Activated CD4-positive, alpha-beta memory T cell treated with anti-CD3 and anti-CD28 coated beads, Interleukin-2, amount 10 ng/mL, durations not matched to agents 7 days and 5 days (primary cell): ENCODE measurements at regions not wholly inside any gene's neighbourhood (a gene's known extent, or its start where the extent isn't known, plus 50 kb on each side); places are given as distances from the start of the nearest gene placed in this dataset.

ENCODE experiments used
- CTCF ChIA-PET: fragments of 350-600 bp; sonication (Branson Sonifier 250); formaldehyde crosslinking; loops from one replicate; lab custom pipeline; 2021; ENCODE audit warnings: antibody characterized with exemption, inconsistent platforms; lab: Charles Lee
- POLR2A ChIA-PET: fragments of 350-600 bp; sonication (Branson Sonifier 250); formaldehyde crosslinking; loops from one replicate; lab custom pipeline; 2021; ENCODE audit warnings: antibody characterized with exemption; lab: Charles Lee
- DNase-seq: peaks from one replicate; pipeline ENCODE4 v3.0.0-alpha.2; 2020
- H3K27ac Mint-ChIP-seq: one replicate; pipeline ENCODE4 v1.8.0; 2021; ENCODE audit warnings: mild to moderate bottlenecking, mixed read lengths
- H3K27me3 Mint-ChIP-seq: one replicate; pipeline ENCODE4 v1.8.0; 2021; ENCODE audit warnings: mixed read lengths
- H3K36me3 Mint-ChIP-seq: one replicate; pipeline ENCODE4 v1.8.0; 2021; ENCODE audit warnings: low read depth, mixed read lengths
- H3K4me1 Mint-ChIP-seq: one replicate; pipeline ENCODE4 v1.8.0; 2021; ENCODE audit warnings: mixed read lengths
- H3K4me3 Mint-ChIP-seq: one replicate; pipeline ENCODE4 v1.8.0; 2021; ENCODE audit warnings: mild to moderate bottlenecking, mixed read lengths
- H3K9me3 Mint-ChIP-seq: one replicate; pipeline ENCODE4 v1.8.0; 2021; ENCODE audit warnings: mixed read lengths

DNA sequence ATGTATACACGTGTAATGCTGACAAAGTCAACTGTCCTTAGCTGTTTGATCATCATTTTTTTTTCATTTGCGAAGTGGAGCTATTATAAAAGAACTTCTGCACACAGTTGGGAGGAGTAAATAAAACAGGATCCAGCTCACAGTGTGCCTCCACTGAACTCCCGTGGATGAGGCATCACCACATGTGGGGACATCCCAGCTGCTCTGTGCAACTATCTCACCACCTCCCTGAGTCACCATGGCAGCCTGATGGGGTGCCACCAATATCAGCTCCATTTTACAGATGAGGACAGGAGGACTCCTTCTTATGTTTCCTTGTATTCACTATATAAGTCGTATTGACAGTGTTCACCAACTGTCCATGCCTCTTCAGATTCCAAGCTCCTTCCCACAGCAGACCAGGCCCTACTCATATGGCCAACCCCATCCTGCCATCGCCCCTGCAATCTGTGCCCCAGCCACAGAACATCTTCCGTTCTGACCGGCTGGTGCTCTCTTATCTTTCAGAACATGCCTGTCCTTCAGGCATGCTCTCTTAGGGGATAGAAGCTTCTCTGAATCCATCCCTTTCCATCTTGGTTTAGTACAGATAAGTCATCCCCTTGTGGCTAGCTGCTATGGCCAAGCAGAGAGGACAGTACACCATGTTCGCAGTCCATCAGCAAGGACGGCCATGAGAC is 288.1 kb downstream of the RNF144A start:
- Mint-ChIP-seq H3K27me3 (no peaks in the 10 kb centered on the region), H3K9me3 (no peaks in the 10 kb centered on the region), H3K36me3 (no peaks in the 10 kb centered on the region), H3K27ac (no peak overlapping the region), H3K4me3 (no peak overlapping the region), H3K4me1 (no peaks in the 10 kb centered on the region)
- ChIA-PET CTCF (no interaction called here), POLR2A (no interaction called here)
- no peak for DNase-seq

DNA sequence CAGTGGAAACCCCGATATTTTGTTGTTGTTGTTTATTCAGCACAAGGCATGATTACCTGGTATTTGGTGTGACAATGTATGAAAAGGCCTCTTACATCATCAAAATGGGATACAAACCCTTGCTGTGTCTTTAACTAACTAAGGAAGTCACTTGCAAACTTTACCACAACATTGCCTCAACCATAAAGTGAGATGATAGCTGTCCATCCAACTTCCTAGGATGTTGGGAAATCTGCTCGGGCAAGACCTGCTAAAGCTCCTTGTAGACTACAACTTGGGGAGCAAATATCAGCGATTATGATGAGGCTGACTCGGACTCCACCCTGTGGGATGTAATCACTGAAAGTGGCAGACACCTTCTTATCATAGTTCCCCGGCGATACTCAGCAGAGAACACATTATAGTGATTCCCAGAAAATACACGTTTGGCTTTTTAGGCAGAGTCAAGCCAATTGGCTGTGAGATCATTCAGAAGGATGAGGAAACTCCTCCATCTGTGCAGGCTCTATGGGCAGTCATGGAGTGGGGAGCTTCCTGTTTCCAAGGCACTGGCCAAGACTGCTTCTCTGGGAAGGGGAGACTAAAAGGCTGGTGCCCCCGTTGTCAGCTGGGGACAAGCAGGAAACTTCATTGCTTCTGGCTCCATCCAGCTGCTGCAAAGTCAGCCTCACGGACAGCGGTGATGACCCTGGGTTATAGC is 289.0 kb downstream of the RNF144A start:
- no peak overlapping the region for H3K27ac Mint-ChIP-seq
- H3K4me3 Mint-ChIP-seq = no peak overlapping the region
- no peaks in the 10 kb centered on the region for H3K9me3 Mint-ChIP-seq
- H3K4me1 Mint-ChIP-seq = no peaks in the 10 kb centered on the region
- DNase-seq = no peak
- no peaks in the 10 kb centered on the region for H3K36me3 Mint-ChIP-seq
- no peaks in the 10 kb centered on the region for H3K27me3 Mint-ChIP-seq
- CTCF ChIA-PET = no interaction called here
- POLR2A ChIA-PET = no interaction called here

DNA sequence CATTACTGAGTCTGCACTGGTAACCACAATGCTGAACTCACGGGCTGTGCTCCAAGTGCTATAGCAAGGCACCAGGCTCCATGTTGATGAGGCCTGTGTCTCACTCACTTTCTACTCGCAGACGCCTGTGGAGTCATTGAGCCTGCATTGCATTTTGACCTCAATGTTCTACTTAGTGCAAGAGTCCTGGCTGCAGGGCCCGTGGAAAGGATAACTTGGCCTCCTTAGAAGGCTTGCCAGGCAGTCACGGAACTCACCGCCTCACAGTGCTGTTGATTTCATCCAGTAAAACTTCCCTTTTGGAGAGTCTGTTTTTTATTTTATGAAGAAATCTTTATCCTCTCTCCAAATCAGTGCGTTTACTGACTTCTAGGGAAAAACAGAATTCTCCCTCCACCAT is 290.4 kb downstream of the RNF144A start:
- ChIA-PET CTCF (no interaction called here), POLR2A (no interaction called here)
- no peak overlapping the region for H3K4me3 Mint-ChIP-seq
- H3K4me1 Mint-ChIP-seq = no peaks in the 10 kb centered on the region
- H3K27me3 Mint-ChIP-seq = no peaks in the 10 kb centered on the region
- DNase-seq = no peak
- no peaks in the 10 kb centered on the region for H3K36me3 Mint-ChIP-seq
- no peaks in the 10 kb centered on the region for H3K9me3 Mint-ChIP-seq
- no peak overlapping the region for H3K27ac Mint-ChIP-seq

- H3K4me3 Mint-ChIP-seq = no peak overlapping the region
- no peak overlapping the region for H3K27ac Mint-ChIP-seq
- no peaks in the 10 kb centered on the region for H3K36me3 Mint-ChIP-seq
- CTCF ChIA-PET = no interaction called here
- DNase-seq = no peak
- POLR2A ChIA-PET = no interaction called here
- H3K4me1 Mint-ChIP-seq = no peaks in the 10 kb centered on the region
- no peaks in the 10 kb centered on the region for H3K27me3 Mint-ChIP-seq
- no peaks in the 10 kb centered on the region for H3K9me3 Mint-ChIP-seq
These were observed 292.7 kb downstream of the RNF144A start for GRCh38 chr2:7209757-7210555.

DNA sequence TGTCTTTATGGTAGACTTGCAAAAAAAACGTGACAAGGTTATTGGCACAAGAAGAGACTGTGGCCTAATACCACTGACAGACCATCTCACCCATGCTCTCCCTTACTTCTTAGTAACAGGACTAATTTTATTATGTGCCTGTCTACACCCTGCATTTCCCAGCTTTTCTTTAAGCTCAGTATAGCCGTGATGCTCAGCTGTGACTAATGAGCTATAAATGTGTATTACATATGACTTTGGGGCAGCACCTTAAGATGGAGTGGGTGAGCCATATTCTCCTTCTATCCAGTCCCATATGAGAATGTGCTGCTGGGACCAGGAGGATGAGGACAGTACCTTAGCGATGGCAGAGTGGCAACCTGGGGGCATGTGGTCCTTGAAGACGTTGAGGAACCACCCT is 293.5 kb downstream of the RNF144A start:
- Mint-ChIP-seq H3K9me3 (no peaks in the 10 kb centered on the region), H3K36me3 (no peaks in the 10 kb centered on the region), H3K27me3 (no peaks in the 10 kb centered on the region), H3K4me3 (no peak overlapping the region), H3K4me1 (no peaks in the 10 kb centered on the region), H3K27ac (no peak overlapping the region)
- POLR2A ChIA-PET = no interaction called here
- DNase-seq = no peak
- CTCF ChIA-PET = no interaction called here

DNA sequence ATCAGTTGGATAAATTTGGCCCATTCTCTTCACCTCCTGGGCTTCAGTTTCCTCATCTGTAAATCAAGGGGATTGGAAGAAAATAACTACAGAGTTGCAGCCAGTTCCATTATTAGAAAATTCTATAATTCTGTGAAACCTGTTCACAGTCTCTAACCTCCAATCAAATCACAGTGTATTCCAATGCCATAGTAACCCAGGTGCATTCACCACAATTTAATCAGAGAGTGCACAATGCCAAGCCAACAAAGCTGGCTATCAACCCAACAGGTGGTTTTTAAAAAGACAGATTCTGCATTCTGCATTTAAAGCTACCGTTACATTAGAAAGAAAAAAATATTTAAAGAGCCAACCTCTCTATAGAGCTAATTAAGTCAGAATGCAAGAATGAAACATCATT is 308.6 kb downstream of the RNF144A start:
- Mint-ChIP-seq H3K27ac (no peak overlapping the region), H3K4me1 (no peaks in the 10 kb centered on the region), H3K9me3 (no peaks in the 10 kb centered on the region), H3K4me3 (no peak overlapping the region), H3K27me3 (peaks cover 2% of the 10 kb centered on the region), H3K36me3 (no peaks in the 10 kb centered on the region)
- ChIA-PET POLR2A (no interaction called here), CTCF (no interaction called here)
- no peak for DNase-seq

GRCh38 chr2:7226501-7226900 is 309.3 kb downstream of the RNF144A start:
- H3K4me3 Mint-ChIP-seq = no peak overlapping the region
- H3K27me3 Mint-ChIP-seq = peaks cover 2% of the 10 kb centered on the region
- no peak overlapping the region for H3K27ac Mint-ChIP-seq
- no peaks in the 10 kb centered on the region for H3K4me1 Mint-ChIP-seq
- ChIA-PET CTCF (no interaction called here), POLR2A (no interaction called here)
- no peak for DNase-seq
- no peaks in the 10 kb centered on the region for H3K36me3 Mint-ChIP-seq
- no peaks in the 10 kb centered on the region for H3K9me3 Mint-ChIP-seq

DNA sequence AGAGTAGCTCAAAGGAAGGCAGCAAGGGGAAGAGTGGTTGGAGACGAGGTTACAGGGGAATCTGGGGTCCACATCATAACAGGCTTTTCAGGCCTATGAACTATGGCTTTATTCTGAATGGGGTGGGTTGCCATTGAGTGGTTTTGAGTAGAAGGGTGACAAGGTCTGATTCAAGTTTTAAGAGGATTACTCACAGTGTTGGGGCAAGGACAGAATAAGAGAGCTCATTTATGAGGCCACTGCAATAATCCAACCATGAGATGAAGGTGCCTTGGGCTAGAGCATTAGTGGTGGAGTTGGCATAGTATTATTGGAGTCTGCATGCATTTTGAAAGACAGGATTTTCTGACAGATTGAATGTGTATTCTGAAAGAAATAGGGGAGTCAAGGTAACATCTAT is 315.9 kb downstream of the RNF144A start:
- ChIA-PET POLR2A (no interaction called here), CTCF (no interaction called here)
- H3K4me3 Mint-ChIP-seq = no peak overlapping the region
- no peak overlapping the region for H3K27ac Mint-ChIP-seq
- no peaks in the 10 kb centered on the region for H3K9me3 Mint-ChIP-seq
- no peaks in the 10 kb centered on the region for H3K4me1 Mint-ChIP-seq
- no peaks in the 10 kb centered on the region for H3K36me3 Mint-ChIP-seq
- H3K27me3 Mint-ChIP-seq = no peaks in the 10 kb centered on the region
- DNase-seq = no peak

DNA sequence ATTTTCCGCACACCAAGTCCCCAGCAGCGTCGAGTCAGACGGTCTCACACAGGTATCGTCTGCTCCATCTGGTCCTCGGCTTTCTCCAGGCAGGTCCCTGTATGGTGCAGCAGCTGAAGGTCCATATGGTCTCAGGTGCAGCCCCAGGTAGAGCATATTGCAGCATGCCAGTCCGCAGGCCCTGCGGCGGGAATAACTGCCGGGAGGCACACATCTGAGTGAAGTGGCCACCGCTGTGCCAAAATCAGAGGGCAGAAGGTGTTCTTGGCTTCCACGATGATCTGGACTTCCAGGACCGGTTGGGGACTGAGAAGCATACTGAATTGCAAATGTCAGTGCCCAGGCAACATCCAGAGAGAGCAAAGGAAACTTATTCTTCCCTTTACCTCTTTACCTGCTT is 320.3 kb downstream of the RNF144A start:
- CTCF ChIA-PET = no interaction called here
- Mint-ChIP-seq H3K9me3 (no peaks in the 10 kb centered on the region), H3K36me3 (no peaks in the 10 kb centered on the region), H3K27ac (no peak overlapping the region), H3K4me1 (peaks cover 4% of the 10 kb centered on the region), H3K4me3 (no peak overlapping the region), H3K27me3 (peaks cover 2% of the 10 kb centered on the region)
- POLR2A ChIA-PET = no interaction called here
- no peak for DNase-seq

DNA sequence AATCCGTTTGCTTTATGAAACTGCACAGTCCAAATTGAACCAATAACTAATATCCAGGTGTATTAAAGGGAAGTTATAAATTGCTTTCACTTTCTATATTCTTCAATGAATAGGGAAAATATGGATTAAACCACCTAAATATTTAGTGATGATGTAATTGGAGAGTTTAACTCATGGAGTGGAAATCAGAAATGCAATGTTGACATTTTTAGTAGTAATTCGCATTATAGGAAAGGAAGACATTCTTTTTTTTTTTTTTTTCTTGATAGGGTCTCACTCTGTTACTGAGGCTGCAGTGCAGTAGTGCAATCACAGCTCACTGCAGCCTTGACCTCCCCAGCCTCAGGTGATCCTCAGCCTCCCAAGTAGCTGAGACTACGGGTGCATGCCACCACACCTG is 321.9 kb downstream of the RNF144A start:
- ChIA-PET POLR2A (no interaction called here), CTCF (no interaction called here)
- no peaks in the 10 kb centered on the region for H3K9me3 Mint-ChIP-seq
- no peaks in the 10 kb centered on the region for H3K36me3 Mint-ChIP-seq
- DNase-seq = no peak
- no peak overlapping the region for H3K4me3 Mint-ChIP-seq
- H3K27me3 Mint-ChIP-seq = peaks cover 2% of the 10 kb centered on the region
- H3K4me1 Mint-ChIP-seq = peaks cover 4% of the 10 kb centered on the region
- H3K27ac Mint-ChIP-seq = no peak overlapping the region

- no peak for DNase-seq
- H3K27me3 Mint-ChIP-seq = peaks cover 2% of the 10 kb centered on the region
- H3K4me3 Mint-ChIP-seq = no peak overlapping the region
- CTCF ChIA-PET = no interaction called here
- no peaks in the 10 kb centered on the region for H3K36me3 Mint-ChIP-seq
- H3K27ac Mint-ChIP-seq = no peak overlapping the region
- peaks cover 4% of the 10 kb centered on the region for H3K4me1 Mint-ChIP-seq
- POLR2A ChIA-PET = no interaction called here
- H3K9me3 Mint-ChIP-seq = no peaks in the 10 kb centered on the region
These were observed 324.0 kb downstream of the RNF144A start for GRCh38 chr2:7241041-7241745.

DNA sequence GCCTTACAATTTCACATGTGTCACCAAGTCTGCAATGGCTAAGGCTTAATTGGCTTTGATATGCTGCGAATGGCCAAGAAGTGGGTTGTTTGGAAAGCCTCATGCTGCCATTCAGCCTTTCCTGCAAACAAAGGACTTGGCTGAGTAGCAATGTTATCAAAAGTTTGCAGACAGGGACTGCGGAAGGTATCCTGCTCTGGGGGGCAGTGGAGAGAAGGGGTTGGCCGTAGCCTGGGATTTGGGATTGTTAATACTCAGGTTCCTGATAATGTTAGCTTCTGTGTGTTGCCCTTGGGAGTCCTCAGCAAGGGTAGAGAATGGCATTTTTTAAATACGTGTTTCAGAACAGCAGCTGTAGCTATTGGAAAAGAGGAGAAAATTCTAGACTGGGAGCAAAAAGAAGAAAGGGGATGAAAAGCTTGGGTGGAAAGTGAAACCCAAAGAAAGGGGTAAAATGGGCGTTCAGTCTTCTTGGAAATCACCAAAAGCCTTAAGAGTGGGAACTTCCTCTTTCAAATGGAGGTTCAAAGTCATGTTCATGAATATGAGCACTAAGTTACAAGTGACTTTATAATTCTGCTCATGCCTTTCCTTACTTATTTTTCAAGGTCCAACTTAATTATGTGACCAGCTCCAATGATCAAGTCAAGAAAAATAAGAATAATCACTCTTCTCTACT is 325.1 kb downstream of the RNF144A start:
- H3K4me3 Mint-ChIP-seq = no peak overlapping the region
- peaks cover 2% of the 10 kb centered on the region for H3K27me3 Mint-ChIP-seq
- ChIA-PET POLR2A (no interaction called here), CTCF (no interaction called here)
- H3K4me1 Mint-ChIP-seq = peaks cover 4% of the 10 kb centered on the region
- H3K27ac Mint-ChIP-seq = no peak overlapping the region
- DNase-seq = no peak
- no peaks in the 10 kb centered on the region for H3K36me3 Mint-ChIP-seq
- no peaks in the 10 kb centered on the region for H3K9me3 Mint-ChIP-seq

- POLR2A ChIA-PET = no interaction called here
These were observed 326.1 kb downstream of the RNF144A start for GRCh38 chr2:7243276-7243675.

More at GRCh38 chr2:7243276-7243675, 326.1 kb downstream of the RNF144A start:
- CTCF ChIA-PET = no interaction called here
- no peaks in the 10 kb centered on the region for H3K9me3 Mint-ChIP-seq
- H3K4me3 Mint-ChIP-seq = no peak overlapping the region
- H3K27me3 Mint-ChIP-seq = peaks cover 2% of the 10 kb centered on the region
- H3K36me3 Mint-ChIP-seq = no peaks in the 10 kb centered on the region
- no peak for DNase-seq
- no peak overlapping the region for H3K27ac Mint-ChIP-seq
- peaks cover 4% of the 10 kb centered on the region for H3K4me1 Mint-ChIP-seq
